GM10248 (cell line): ENCODE measurements at regions not wholly inside any gene's neighbourhood (a gene's known extent, or its start where the extent isn't known, plus 50 kb on each side); places are given as distances from the start of the nearest gene placed in this dataset.
A peak's percentile ranks its signal among the peaks of the same experiment; 100 is the strongest.
"Not testable (repeated sequence)": the region's sequence is repeated elsewhere in the genome, so short reads cannot be mapped to it uniquely, and the experiment has no call there.

Source experiments
- CTCF ChIA-PET: fragments of 300-600 bp; sonication (Branson Sonifier 250); formaldehyde crosslinking; extraction: SDS; loops from one replicate; lab custom pipeline; 2021; ENCODE audit warnings: antibody characterized with exemption; lab: Yijun Ruan, JAX
- POLR2A ChIA-PET: fragments of 350-650 bp; sonication (Branson Sonifier 250); formaldehyde crosslinking; extraction: SDS; loops from one replicate; lab custom pipeline; 2020; ENCODE audit warnings: antibody characterized with exemption; lab: Yijun Ruan, JAX
- DNase-seq: peaks from one replicate; pipeline ENCODE4 v3.0.0; 2012; ENCODE audit errors: extremely low spot score
- CTCF ChIP-seq: IDR thresholded peaks from 2 replicates; pipeline ENCODE4 v1.5.1; 2012; ENCODE audit warnings: mild to moderate bottlenecking, low read depth; ENCODE audit errors: extremely low read depth, missing control alignments, control extremely low read depth

GRCh38 chr2:76019128-76019527 lies 308.4 kb upstream of the GCFC2 start:
- POLR2A ChIA-PET = no interaction called here
- no peak for TF ChIP-seq CTCF
- CTCF ChIA-PET = interaction anchor here (1.7 kb wide), 1 partner anchor 8 kb away, joined by 6 read pairs; no protein-coding TSS in a partner anchor
- no peak for DNase-seq

- no peak for TF ChIP-seq CTCF
- CTCF ChIA-PET = interaction anchor here (1.5 kb wide), 1 partner anchor 15 kb away, joined by 3 read pairs; no protein-coding TSS in a partner anchor
- no peak for DNase-seq
- POLR2A ChIA-PET = no interaction called here
Measured at GRCh38 chr2:76009484-76009883, 298.8 kb upstream of the GCFC2 start.

GRCh38 chr2:76008001-76008702 lies 297.4 kb upstream of the GCFC2 start:
- ChIA-PET POLR2A (no interaction called here), CTCF (no interaction called here)
- DNase-seq = no peak
- no peak for TF ChIP-seq CTCF

- TF ChIP-seq CTCF = no peak
- ChIA-PET CTCF (no interaction called here), POLR2A (no interaction called here)
- DNase-seq = no peak
Measured at GRCh38 chr2:76000425-76000824, 289.7 kb upstream of the GCFC2 start.

- no peak for DNase-seq
- TF ChIP-seq CTCF = no peak
- POLR2A ChIA-PET = no interaction called here
- CTCF ChIA-PET = no interaction called here
Measured at GRCh38 chr2:75998451-75998850, 287.7 kb upstream of the GCFC2 start.

- POLR2A ChIA-PET = no interaction called here
- peak; percentile 6 for TF ChIP-seq CTCF
- CTCF ChIA-PET = interaction anchor here (1.0 to 1.4 kb wide), 2 partner anchors 10 to 15 kb away, joined by 3 read pairs; no protein-coding TSS in a partner anchor
- no peak for DNase-seq
Measured at GRCh38 chr2:75994759-75995158, 284.0 kb upstream of the GCFC2 start.

GRCh38 chr2:75988622-75989021 lies 277.9 kb upstream of the GCFC2 start:
- POLR2A ChIA-PET, DNase-seq: not testable (repeated sequence)
- CTCF ChIA-PET = interaction anchor here (1.0 kb wide), 1 partner anchor 210 kb away, joined by 3 read pairs; no protein-coding TSS in a partner anchor
